OCI-LY1 (cell line): ENCODE measurements at regions not wholly inside any gene's neighbourhood (a gene's known extent, or its start where the extent isn't known, plus 50 kb on each side); places are given as distances from the start of the nearest gene placed in this dataset.

Experiments used
- H2AFZ ChIP-seq: fragments of 200-600 bp; sonication (generic), shearing (Covaris generic); 2 replicates; pipeline ENCODE4 v1.6.0; 2014; ENCODE audit warnings: antibody characterized with exemption, mild to moderate bottlenecking, low read length
- H3F3A ChIP-seq: fragments of 200-600 bp; sonication (generic), shearing (Covaris generic); 2 replicates; pipeline ENCODE4 v1.6.0; 2014; ENCODE audit warnings: mild to moderate bottlenecking, antibody characterized with exemption, low read length, moderate library complexity; ENCODE audit not compliant: insufficient read depth
- H3K27ac ChIP-seq: fragments of 200-600 bp; sonication (generic); 2 replicates; pipeline ENCODE4 v1.5.1; 2014; ENCODE audit warnings: low read length, mixed run types, mild to moderate bottlenecking, low read depth; ENCODE audit not compliant: poor library complexity, severe bottlenecking
- H3K27me3 ChIP-seq: fragments of 200-600 bp; sonication (generic); 2 replicates; pipeline ENCODE4 v1.6.0; 2014; ENCODE audit warnings: antibody characterized with exemption, mild to moderate bottlenecking, low read length, moderate library complexity; ENCODE audit not compliant: insufficient read depth
- H3K36me3 ChIP-seq: fragments of 200-600 bp; sonication (generic); 2 replicates; pipeline ENCODE4 v1.6.1; 2014; ENCODE audit warnings: mild to moderate bottlenecking, antibody characterized with exemption, low read length, moderate library complexity, mixed read lengths; ENCODE audit not compliant: insufficient read depth
- H3K4me1 ChIP-seq: fragments of 200-600 bp; sonication (generic); 2 replicates; pipeline ENCODE4 v1.5.1; 2014; ENCODE audit warnings: mild to moderate bottlenecking, low read length, moderate library complexity; ENCODE audit not compliant: insufficient read depth, severe bottlenecking
- H3K4me2 ChIP-seq: fragments of 200-600 bp; sonication (generic), shearing (Covaris generic); 2 replicates; pipeline ENCODE4 v1.6.1; 2014; ENCODE audit warnings: low read length
- H3K4me3 ChIP-seq: fragments of 200-600 bp; sonication (generic); 2 replicates; pipeline ENCODE4 v1.5.1; 2014; ENCODE audit warnings: low read length, low read depth, mild to moderate bottlenecking, mixed read lengths; ENCODE audit not compliant: poor library complexity, severe bottlenecking
- H3K79me2 ChIP-seq: fragments of 200-600 bp; shearing (Covaris generic); 2 replicates; pipeline ENCODE4 v1.6.1; 2016; ENCODE audit warnings: mixed run types, low read length, mixed read lengths; ENCODE audit not compliant: insufficient read depth
- H3K9ac ChIP-seq: fragments of 200-600 bp; sonication (generic), shearing (Covaris generic); 2 replicates; pipeline ENCODE4 v1.6.1; 2014; ENCODE audit warnings: mild to moderate bottlenecking, low read length, mixed read lengths
- H3K9me2 ChIP-seq: fragments of 200-600 bp; sonication (generic), shearing (Covaris generic); 2 replicates; pipeline ENCODE4 v1.6.1; 2014; ENCODE audit warnings: low read depth, mild to moderate bottlenecking, low read length, mixed read lengths
- H3K9me3 ChIP-seq: fragments of 200-600 bp; shearing (Covaris generic); 2 replicates; pipeline ENCODE4 v1.6.1; 2014; ENCODE audit warnings: low read length, mixed read lengths
- H4K20me1 ChIP-seq: fragments of 200-600 bp; sonication (generic), shearing (Covaris generic); 2 replicates; pipeline ENCODE4 v1.6.0; 2016; ENCODE audit warnings: mild to moderate bottlenecking, low read length; ENCODE audit not compliant: insufficient read depth
- CTCF ChIP-seq: fragments of 200-600 bp; sonication (generic), shearing (Covaris generic); IDR thresholded peaks from 2 replicates; pipeline ENCODE4 v1.5.1; 2017; ENCODE audit warnings: mild to moderate bottlenecking, antibody characterized with exemption, low read length, moderate library complexity, mixed read lengths
- EZH2 ChIP-seq: fragments of 200-600 bp; sonication (generic), shearing (Covaris generic); IDR thresholded peaks from 2 replicates; pipeline ENCODE4 v1.8.0; 2017; ENCODE audit warnings: borderline replicate concordance, mixed run types, mild to moderate bottlenecking, antibody characterized with exemption, low read length, moderate library complexity, mixed read lengths

GRCh38 chr3:17945799-17946399 is 203.5 kb upstream of the TBC1D5 start:
- H3K9me2 ChIP-seq = no peaks in the 10 kb centered on the region
- H3K36me3 ChIP-seq = no peaks in the 10 kb centered on the region
- H3K9me3 ChIP-seq = no peaks in the 10 kb centered on the region
- H3K27me3 ChIP-seq = no peaks in the 10 kb centered on the region
- H2AFZ ChIP-seq = no peak overlapping the region
- no peak for TF ChIP-seq EZH2
- TF ChIP-seq CTCF = no peak
- no peaks in the 10 kb centered on the region for H4K20me1 ChIP-seq
- H3K4me1 ChIP-seq = no peaks in the 10 kb centered on the region
- no peaks in the 10 kb centered on the region for H3F3A ChIP-seq
- no peak overlapping the region for H3K27ac ChIP-seq
- H3K4me3 ChIP-seq = no peak overlapping the region
- no peak overlapping the region for H3K4me2 ChIP-seq
- H3K9ac ChIP-seq = no peak overlapping the region
- no peaks in the 10 kb centered on the region for H3K79me2 ChIP-seq

GRCh38 chr3:17945018-17945798 is 202.8 kb upstream of the TBC1D5 start:
- Histone ChIP-seq H3F3A (no peaks in the 10 kb centered on the region), H3K9me2 (no peaks in the 10 kb centered on the region), H4K20me1 (no peaks in the 10 kb centered on the region), H2AFZ (no peak overlapping the region), H3K36me3 (no peaks in the 10 kb centered on the region), H3K9me3 (no peaks in the 10 kb centered on the region), H3K4me1 (no peaks in the 10 kb centered on the region), H3K79me2 (no peaks in the 10 kb centered on the region), H3K27me3 (no peaks in the 10 kb centered on the region), H3K4me3 (no peak overlapping the region), H3K27ac (no peak overlapping the region), H3K4me2 (no peak overlapping the region), H3K9ac (no peak overlapping the region)
- no peak for TF ChIP-seq EZH2
- TF ChIP-seq CTCF = no peak

- Histone ChIP-seq H2AFZ (no peak overlapping the region), H3K4me3 (no peak overlapping the region), H3F3A (no peaks in the 10 kb centered on the region), H3K79me2 (no peaks in the 10 kb centered on the region), H3K9me3 (no peaks in the 10 kb centered on the region), H3K27me3 (no peaks in the 10 kb centered on the region), H3K4me2 (no peak overlapping the region), H4K20me1 (no peaks in the 10 kb centered on the region), H3K9ac (no peak overlapping the region), H3K9me2 (no peaks in the 10 kb centered on the region), H3K36me3 (no peaks in the 10 kb centered on the region), H3K4me1 (no peaks in the 10 kb centered on the region), H3K27ac (no peak overlapping the region)
- no peak for TF ChIP-seq CTCF
- no peak for TF ChIP-seq EZH2
Observed at GRCh38 chr3:17942856-17943255, 200.4 kb upstream of the TBC1D5 start.
